ELR (cell line): ENCODE measurements at regions not wholly inside any gene's neighbourhood (a gene's known extent, or its start where the extent isn't known, plus 50 kb on each side); places are given as distances from the start of the nearest gene placed in this dataset.
A peak's percentile ranks its signal among the peaks of the same experiment; 100 is the strongest.
"Not testable (repeated sequence)": the region's sequence is repeated elsewhere in the genome, so short reads cannot be mapped to it uniquely, and the experiment has no call there.

ENCODE experiments used
- DNase-seq: peaks from one replicate; pipeline ENCODE4 v3.0.0-alpha.2; 2015; ENCODE audit warnings: low read depth

DNA sequence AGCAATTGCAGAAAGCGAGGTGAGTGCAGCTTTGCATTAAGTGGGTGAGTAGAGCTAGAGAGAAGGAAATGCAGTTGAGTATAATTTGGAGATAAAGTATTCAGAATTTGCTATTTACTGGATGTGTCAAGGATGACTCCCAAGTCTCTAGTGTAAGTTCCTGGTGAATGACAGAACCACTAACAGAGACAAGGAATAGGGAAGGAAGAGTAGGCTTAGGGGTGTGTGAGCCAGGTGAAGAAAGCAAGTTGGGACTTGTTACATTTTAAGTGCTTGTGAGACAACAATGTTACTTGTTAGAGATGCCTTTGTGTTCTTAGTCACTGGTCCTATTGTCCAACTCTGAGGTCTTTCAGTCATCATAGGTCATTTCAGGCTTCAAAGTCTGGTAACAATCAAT is 70.8 kb downstream of the TBC1D26 start:
- DNase-seq = not testable (repeated sequence)

DNA sequence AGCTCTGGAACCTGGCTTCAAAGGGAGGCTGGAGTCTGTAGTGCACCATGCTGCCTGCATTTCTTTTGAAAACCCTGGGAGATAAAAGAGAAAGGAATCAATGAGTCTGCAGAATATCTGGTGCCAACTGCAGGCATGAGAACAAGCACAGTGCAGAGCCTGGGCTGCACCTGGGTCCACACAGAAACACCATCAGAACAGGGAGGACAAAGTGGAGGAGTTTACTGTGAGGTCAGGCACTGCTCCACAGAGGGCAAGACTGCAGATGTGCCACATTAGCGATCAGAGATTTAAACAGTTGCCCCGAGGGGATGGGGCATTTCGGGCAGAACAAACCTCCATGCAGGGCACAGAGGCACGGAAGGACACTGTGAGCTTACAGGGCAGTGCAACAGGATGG is 74.7 kb downstream of the TBC1D26 start:
- DNase-seq = not testable (repeated sequence)

DNA sequence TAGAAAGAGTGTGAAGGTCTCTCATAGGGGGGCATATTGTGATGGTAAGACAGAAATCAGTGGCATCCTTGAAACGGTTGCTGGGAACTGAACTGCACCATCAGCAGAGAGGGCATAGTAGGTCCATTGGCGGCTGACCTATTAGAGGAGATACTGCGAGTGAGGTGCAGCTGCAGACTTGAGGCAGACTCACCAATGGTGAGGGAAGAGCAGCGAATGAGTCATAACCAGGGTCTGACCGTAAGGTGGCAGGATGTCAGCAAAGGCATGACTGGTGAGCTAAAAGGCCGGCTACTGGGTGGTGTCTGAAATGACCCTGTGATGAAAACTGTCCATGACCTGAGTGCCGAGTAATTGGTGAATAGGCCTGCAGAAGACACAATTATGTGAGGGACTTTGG is 81.3 kb downstream of the TBC1D26 start:
- DNase-seq = not testable (repeated sequence)

DNA sequence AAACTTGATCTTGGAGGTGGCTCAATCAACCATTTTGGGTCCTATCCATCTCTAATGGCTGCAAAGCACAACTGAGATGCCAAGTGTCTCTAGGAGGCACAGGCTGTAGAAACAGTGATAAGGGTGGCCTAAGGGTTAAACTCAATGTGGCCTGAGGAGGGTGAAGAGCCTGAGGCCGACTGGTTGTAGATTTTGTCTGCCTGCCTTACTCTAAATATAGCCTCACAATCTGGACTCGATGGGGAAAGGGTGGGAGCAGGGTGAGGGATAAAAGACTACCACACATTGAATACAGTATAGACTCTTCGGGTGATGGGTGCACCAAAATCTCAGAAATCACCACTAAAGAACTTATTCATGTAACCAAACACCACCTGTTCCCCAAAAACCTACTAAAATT is 81.9 kb downstream of the TBC1D26 start:
- DNase-seq = not testable (repeated sequence)

DNA sequence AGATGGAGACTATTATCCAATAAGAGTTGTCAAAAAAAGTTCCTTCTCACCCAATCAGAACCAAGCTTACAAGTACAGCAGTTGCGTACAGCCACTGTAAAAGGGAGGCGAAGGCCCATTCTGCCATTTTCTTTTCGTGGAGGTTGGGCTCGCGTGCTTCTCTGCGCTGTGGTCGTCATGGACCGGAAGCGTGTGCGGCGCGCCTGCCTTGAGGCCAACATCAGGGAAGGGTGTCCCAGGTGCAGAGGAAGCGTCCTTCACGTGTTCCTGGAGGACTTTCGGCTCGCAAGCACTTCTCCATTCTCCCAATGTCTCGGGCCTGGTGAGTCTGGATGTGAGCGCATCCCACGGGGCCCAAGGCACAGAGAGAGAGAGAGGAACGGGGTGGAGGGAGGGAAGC is 85.8 kb downstream of the TBC1D26 start:
- DNase-seq = not testable (repeated sequence)

DNA sequence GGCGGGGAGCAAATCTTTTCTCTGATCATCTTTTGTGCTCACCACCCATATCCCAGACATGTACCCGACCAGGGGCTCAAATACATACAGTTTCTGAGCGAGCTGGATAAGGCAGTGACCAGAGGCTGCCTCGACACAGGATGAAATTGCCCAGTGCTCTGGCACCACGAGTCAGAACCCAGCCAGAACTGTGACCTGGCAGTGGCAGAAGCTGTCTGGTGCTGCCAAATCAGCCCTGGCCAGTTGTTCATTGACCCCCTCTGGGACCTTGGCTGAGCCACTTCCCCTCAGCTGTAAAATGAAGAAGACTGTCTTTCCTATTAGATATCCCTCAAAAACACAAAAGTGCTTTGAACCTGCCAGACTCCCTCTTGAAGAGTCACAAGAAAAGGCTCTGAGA is 90.2 kb downstream of the TBC1D26 start:
- DNase-seq = not testable (repeated sequence)

DNA sequence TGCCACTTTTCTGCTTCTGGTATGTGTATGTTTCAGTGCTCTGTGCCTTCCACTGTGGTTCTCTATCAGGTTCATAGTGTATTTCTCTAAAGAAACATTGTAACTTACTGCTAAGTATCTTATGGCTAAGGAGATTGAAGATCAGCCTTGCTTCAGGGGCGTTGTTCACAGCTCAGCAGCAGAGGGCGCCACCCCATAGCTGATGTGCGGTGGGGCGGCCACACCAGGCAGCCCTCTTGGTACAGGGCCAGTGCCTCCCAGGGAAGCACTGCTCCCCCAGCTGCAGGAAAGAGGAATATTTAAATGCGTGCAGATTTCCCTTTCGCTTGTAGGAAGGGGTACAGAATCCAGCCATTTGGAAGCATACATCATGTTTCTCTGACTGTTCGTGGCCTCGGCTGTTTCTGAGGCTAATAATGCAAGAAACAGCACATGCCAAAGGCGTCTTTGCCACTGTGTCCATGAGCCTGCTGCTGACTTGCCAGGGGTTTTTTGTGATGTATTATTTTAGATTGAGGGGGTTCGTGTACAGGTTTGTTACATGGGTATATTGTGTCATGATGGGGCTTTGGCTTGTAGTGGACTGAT is 96.7 kb downstream of the TBC1D26 start:
- peak; percentile 71 for DNase-seq

DNA sequence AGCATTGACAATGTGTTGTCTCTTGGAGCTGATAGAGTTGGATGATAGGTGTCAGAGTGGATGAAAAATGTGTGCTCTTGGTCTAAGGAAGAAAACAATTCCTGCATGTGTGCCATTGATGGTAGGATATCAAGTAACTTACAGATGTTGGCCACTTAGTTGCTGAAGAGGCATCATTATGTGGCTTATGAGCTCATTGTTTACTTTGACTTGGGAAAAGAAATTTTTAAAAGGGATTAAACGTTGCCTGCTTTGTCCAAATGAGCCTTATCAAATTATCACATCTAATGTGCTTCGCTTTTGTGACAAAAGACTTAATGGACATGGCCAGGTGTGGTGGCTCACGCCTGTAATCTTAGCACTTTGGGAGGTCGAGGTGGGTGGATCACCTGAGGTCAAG is 98.1 kb downstream of the TBC1D26 start:
- peak; percentile 7 for DNase-seq

DNA sequence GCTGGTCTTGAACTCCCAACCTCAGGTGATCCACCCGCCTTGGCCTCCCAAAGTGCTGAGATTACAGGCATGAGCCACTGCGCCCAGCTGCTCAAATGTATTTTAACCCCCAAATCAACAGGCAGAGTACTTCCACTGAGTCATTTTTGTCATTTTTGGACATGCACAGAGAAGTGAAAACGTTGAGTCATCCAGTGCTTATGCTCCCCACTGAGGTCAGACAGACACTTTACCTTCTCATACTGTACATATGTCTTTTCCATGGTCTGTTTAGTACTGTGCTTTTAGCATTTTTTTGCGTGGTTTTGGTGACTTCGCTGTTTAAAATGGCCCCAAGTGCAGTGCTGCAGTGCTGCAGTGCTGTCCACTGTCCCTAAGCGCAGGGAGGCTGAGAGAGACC is 99.1 kb downstream of the TBC1D26 start:
- DNase-seq = peak; percentile 76

DNA sequence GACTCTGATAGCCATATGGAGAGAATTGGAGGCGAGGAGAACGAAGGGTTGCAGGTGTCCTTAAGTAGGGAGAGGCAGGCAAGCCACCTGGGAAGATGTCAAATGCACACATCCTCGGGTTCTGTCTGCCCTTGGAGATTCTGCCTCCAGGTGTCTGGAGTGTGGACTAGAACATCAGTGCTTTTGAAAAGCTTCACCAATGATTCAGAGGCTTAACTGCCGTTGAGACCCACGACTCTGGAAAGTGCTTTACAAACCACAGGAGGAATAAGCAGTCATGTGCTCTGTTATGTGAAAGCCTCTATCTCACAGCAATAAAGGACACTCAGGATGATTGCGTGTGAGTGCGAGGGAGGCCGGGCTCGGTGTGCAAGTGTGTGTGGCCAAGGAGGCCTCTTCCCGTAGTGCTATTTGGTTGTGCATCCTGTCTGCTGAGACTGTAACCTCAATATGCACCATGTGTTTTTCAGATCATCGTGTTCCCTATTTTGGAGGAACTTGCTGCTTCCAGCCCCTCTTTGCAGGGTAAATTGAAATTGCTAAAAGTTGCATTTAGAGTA is 100.9 kb downstream of the TBC1D26 start:
- DNase-seq = not testable (repeated sequence)

DNA sequence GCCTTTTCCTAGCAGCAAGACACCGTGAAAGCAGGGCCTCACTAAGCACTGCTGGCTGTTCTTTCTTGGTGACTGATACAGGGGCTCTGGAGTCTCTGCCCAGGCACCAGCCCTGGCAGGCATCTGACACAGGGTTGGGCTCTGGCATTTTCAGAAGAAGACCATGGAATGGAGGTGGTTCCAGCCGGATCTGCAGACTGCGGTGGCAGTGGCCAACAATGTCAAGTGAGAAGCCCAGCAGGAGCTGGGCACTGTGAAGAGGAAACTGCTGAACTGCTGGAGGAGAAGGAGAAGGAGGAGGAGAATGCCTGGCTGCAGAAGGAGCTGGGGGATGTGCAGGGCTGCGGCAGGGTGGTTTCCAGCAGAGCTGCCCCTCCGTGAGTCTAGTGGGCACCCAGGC is 101.8 kb downstream of the TBC1D26 start:
- DNase-seq = not testable (repeated sequence)

DNA sequence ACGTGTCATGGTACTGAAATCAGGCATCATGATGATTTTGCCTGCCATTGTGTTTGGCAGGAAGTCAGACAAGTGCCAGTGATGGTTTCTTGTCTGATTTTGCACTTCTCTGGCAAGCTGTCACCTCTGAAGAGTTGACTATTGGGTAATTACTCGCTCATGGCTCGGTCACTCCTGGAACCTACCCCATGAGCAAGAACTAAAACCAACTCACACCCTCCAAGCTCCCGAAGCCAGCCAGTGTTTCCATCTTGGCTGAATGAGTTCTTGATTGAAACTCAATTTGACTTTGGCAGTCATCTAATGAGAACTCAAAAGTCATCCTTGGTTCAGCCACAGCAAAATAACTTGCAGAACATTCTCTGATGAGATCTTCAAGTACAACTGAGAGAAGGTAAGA is 103.4 kb downstream of the TBC1D26 start:
- DNase-seq = not testable (repeated sequence)

DNA sequence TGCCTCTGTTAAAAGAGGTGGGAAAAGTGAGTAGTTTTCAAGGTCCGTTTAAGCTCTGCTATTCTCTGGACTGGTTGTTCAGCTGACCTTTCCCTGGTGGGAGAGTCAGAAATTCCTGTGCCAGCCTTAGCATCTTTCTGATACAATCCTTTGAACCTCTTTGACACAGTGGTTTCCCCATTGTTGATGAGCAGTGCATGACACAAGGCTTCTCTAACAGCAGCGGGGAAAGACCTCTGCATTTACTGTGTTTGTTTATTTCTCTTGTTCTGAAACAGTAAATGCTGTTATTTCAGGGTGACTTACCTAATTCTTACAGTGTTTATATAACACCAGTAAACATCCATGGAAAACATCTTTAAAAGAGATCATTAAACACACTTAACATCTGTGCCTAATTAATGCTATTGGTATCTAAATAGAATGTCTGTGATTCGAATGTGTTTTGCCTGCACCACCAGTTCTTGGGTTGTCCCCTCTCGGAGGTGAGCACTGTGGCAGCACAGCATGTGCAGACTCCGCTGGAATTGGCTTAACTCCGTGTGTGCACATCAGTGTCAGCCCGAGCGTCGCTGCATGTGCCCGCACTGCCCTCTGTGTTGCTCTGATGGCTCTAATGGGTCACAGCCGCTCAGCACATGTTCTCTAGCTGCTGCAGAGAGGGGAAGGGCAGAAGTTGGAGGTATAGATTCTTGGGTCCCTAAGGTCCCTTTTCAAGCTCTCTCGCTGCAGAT is 104.3 kb downstream of the TBC1D26 start:
- DNase-seq = not testable (repeated sequence)

DNA sequence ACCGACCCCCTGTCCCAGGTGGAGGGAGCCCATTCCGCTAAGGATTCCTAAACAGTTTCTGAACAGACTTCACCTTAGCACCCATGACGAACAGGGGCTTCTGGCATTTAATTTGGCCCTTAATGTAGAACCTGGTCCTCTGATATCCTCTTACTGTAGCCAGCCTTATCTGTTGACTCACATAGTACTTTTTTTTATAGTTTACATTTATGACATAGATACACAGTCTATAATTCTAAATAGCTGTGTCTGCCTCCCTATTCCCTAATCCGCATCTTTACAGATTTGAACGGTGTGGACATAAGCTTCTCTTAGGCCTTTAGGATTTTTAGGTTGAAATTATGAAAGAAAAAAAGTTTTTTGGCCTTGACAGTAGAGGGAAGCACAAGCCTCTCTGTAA is 104.9 kb downstream of the TBC1D26 start:
- DNase-seq = not testable (repeated sequence)

DNA sequence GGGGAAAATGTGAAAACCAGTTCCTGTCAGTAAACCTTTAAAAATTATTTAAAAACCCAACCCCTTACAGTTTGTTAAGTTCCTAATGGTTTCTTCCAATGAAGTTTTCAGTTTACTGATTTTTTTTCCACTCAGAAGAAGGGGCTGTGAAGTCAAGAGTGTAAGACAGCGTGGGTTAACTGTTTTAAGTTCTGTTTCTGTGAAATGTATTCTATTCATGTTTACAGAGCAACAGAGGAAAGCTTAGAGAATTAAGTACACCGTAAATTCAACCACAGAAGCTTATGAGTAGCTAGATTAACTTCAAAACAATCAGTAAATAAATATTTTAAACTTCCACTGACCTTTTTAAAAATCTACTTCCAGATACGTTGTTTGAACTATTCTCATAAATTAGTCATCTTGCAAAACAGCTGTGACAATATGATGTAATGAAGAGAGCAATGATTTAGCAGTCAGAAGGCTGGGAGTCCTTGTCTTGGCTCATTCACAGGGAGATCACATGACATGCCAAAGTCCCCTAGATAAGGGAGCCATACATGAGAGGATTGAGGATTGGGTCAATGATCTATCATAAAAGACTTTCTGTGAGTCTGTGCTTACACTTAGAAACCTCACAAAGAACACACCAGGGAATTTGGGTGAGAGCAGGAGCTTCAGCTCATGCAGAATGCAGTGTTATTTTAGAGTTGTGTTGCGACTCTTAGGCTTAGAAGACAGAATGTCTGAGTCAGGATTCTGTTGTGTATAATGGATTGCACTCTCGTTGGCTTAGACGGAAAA is 97.3 kb upstream of the ADORA2B start:
- DNase-seq = peak; percentile 18

DNA sequence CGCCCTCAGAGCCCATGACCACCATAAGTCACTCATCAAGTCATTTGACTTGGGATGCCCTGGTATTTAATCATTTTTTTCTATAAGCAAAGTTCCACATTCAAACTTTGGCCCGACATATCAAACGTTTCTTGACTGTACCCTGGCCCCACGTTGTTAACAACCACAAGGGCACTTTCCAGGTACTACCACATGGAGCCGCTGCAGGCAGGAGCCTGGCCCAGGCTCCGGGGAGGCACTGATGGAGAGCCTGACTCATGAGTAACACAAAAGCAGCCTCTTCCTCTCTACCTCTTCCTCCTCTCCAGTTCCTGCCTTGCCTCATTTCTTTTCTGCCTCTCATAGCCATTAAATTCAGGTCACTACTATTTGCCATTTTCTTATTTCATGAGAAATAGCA is 95.9 kb upstream of the ADORA2B start:
- peak; percentile 80 for DNase-seq

DNA sequence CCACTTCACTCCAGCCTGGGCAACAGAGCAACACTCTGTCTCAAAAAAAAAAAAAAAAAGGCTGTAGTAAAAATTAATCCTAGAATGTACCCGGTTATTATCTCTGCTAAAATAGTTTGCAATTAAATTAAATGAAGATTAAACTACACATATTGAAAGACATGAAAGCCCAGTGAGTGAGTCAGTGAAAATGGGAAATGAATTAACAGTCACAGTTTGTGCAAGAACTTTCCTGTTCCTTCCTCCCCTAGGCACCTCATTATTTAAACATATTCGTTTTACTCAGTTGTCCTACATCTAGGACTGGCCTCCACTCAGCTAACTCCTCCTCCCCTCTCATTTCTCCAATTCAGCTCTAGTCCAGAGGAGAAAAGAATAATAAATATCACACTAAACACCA is 94.9 kb upstream of the ADORA2B start:
- DNase-seq = peak; percentile 10

DNA sequence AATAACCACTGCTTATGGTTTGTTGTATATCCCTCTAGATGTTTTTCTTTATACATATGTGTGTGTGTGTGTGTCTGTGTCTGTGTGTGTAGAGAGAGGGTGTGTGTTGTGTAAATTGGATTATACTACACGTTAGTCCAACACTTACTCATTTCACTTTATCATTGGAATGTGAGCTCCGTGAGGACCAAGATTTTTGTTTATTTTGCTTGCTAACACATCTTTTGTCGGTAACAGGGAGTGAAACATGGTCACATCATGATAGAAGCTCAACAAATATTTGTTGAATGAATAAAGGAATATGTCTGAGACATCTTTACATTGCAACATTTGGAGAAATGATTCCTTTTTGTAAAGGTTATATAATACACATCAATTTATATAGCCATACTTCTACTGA is 94.2 kb upstream of the ADORA2B start:
- peak; percentile 78 for DNase-seq

DNA sequence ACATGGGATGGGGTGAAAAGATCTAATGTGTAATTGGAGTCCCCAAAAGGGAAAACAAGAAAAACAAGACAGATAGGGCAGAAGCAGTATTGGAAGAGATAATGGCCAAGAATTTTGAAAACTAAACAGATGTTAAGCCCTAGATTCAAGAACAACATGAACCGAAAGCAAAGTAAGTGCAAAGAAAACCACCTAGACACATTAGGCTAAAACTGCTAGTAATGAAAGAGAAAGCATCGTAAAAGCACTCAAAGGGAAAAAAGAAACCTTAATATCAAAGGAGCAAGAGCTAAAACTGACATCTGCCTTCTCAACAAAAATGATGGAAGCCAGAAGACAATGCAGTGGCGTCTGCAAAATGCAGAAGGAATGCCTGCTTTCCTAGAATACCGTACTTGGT is 92.1 kb upstream of the ADORA2B start:
- DNase-seq = not testable (repeated sequence)

DNA sequence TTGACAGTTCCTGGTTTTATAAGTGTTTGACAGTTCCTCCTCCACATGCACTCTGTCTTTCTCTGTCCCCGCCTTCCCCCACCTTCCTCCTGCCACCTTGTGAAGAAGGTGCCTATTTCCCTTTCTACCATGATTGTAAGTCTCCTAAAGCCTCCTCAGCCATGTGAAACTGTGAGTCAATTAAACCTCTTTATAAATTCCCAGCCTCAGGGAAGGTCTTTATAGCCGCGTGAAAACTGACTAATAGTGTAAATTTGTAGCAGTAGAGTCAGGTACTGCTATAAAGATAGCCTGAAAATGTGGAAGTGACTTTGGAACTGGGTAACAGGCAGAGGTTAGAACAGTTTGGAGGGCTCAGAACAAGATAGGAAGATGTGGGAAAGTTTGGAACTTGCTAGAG is 88.7 kb upstream of the ADORA2B start:
- not testable (repeated sequence) for DNase-seq

DNA sequence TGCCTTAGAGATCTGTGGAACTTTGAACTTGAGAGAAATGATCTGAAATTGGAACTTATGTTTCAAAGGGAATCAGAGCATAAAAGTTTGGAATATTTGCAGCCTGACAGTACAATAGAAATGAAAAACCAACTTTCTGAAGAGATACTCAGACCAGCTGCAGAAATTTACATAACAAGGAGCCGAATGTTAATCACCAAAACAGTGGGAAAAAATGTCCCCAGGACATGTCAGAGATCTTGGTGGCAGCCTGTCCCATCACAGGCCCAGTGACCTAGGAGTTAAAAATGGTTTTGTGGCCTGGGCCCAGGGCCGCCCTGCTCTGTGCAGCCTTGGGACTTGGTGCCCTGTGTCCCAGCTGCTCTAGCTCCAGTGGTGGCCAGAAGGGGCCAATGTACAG is 88.2 kb upstream of the ADORA2B start:
- DNase-seq = not testable (repeated sequence)

DNA sequence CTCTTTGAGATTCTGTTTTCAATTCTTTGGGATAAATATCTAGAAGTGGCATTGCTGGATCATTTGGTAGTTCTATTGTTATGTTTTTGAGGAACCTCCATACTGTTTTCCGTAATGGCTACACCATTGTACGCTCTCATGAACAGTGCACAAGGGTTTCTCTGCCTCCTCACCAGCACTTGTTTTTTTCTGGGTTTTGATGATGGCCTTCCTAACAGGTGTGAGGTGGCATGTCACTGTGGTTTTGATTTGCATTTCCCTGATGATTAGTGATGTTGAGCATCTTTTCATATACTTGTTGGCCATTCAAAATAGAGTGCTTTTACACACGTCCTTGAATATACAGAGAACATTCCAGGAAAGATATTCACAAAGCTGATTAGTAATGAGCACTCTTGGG is 86.8 kb upstream of the ADORA2B start:
- DNase-seq = not testable (repeated sequence)

DNA sequence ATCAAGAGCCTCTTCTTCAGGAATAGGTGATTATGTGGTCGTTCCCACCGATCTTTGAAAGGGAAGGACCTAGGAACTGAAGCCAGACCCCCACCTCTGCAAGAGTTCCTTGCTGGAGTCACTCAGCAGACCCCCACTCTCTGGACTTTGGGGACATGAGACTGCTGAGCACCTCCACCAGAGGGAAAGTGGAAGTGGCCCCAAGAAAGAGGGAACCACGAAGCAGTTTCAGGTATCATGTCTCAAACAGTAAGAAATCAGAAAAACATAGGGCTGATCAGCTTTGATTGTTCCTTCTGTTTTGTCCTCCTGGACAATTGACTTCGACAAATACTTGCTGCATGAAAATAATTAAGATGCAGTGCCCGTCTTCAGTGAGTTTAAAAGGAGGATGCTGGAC is 84.2 kb upstream of the ADORA2B start:
- DNase-seq = not testable (repeated sequence)
